ENCODE measurements at regions not wholly inside any gene's neighbourhood (a gene's known extent, or its start where the extent isn't known, plus 50 kb on each side); places are given as distances from the start of the nearest gene placed in this dataset.

DNA sequence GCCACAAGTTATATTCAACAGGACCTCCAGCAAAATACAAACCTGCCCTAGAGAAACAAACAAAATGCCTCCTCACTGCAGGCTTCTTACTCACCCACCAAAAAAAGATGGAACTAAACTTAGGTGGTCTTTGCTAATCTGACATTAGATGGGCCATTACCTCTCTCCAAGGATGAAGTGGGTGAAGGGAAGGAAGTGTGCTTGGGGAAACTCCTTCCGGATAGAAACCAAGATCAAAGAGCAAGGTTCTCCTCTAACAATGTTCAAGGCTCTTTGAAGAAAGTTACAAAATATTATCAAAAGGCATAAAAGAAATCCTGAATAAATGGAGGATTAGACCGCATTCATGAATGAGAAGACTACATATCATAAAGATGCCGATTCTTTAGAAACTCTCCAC, 187.5 kb downstream of the ADSS2 start:
- Histone ChIP-seq H3K4me1 (ENCODE audit: insufficient read depth, insufficient read length) (no peaks in the 10 kb centered on the region), H3K9ac (ENCODE audit: insufficient read length, low read depth) (no peak overlapping the region), H3K27me3 (ENCODE audit: insufficient read depth, insufficient read length) (no peaks in the 10 kb centered on the region), H3K4me3 (ENCODE audit: insufficient read length, low read depth) (no peak overlapping the region), H3K36me3 (ENCODE audit: insufficient read depth, insufficient read length, low read length) (no peaks in the 10 kb centered on the region), H3K9me3 (ENCODE audit: insufficient read depth, low read length) (no peaks in the 10 kb centered on the region)
- TF ChIP-seq ZNF274 (IDR thresholded peaks at IDR 0.05; ENCODE audit: low read depth, low read length) (no peak), YY1 (IDR thresholded peaks at IDR 0.05; ENCODE audit: insufficient read depth, insufficient read length) (no peak), SUZ12 (IDR thresholded peaks at IDR 0.05; ENCODE audit: extremely low read depth, insufficient read depth, insufficient read length) (no peak)
- DNase-seq (ENCODE audit: low read depth, low spot score) = no peak

- Histone ChIP-seq H3K36me3 (ENCODE audit: insufficient read depth, insufficient read length, low read length) (no peaks in the 10 kb centered on the region), H3K4me1 (ENCODE audit: insufficient read depth, insufficient read length) (no peaks in the 10 kb centered on the region), H3K27me3 (ENCODE audit: insufficient read depth, insufficient read length) (no peaks in the 10 kb centered on the region), H3K4me3 (ENCODE audit: insufficient read length, low read depth) (no peak overlapping the region), H3K9ac (ENCODE audit: insufficient read length, low read depth) (no peak overlapping the region), H3K9me3 (ENCODE audit: insufficient read depth, low read length) (peaks cover 5% of the 10 kb centered on the region; the same call in 1 of the 2 replicates)
- no peak for DNase-seq (ENCODE audit: low read depth, low spot score)
- TF ChIP-seq SUZ12 (IDR thresholded peaks at IDR 0.05; ENCODE audit: extremely low read depth, insufficient read depth, insufficient read length) (no peak), ZNF274 (IDR thresholded peaks at IDR 0.05; ENCODE audit: low read depth, low read length) (no peak), YY1 (IDR thresholded peaks at IDR 0.05; ENCODE audit: insufficient read depth, insufficient read length) (no peak)
Observed at GRCh38 chr1:244265507-244265906, 186.2 kb downstream of the ADSS2 start.

- TF ChIP-seq YY1 (IDR thresholded peaks at IDR 0.05; ENCODE audit: insufficient read depth, insufficient read length) = no peak
- no peak for TF ChIP-seq SUZ12 (IDR thresholded peaks at IDR 0.05; ENCODE audit: extremely low read depth, insufficient read depth, insufficient read length)
- TF ChIP-seq ZNF274 (IDR thresholded peaks at IDR 0.05; ENCODE audit: low read depth, low read length) = no peak
- DNase-seq (ENCODE audit: low read depth, low spot score) = no peak
- no peaks in the 10 kb centered on the region for H3K27me3 ChIP-seq (ENCODE audit: insufficient read depth, insufficient read length)
- peaks cover 11% of the 10 kb centered on the region; the same call in 1 of the 2 replicates for H3K9me3 ChIP-seq (ENCODE audit: insufficient read depth, low read length)
- no peaks in the 10 kb centered on the region for H3K4me1 ChIP-seq (ENCODE audit: insufficient read depth, insufficient read length)
- H3K36me3 ChIP-seq (ENCODE audit: insufficient read depth, insufficient read length, low read length) = no peaks in the 10 kb centered on the region
- H3K4me3 ChIP-seq (ENCODE audit: insufficient read length, low read depth) = no peak overlapping the region
- no peak overlapping the region for H3K9ac ChIP-seq (ENCODE audit: insufficient read length, low read depth)
Observed at GRCh38 chr1:244269169-244269568, 182.5 kb downstream of the ADSS2 start.

- H3K9me3 ChIP-seq (ENCODE audit: insufficient read depth, low read length) = peaks cover 11% of the 10 kb centered on the region; the same call in 1 of the 2 replicates
- no peak for DNase-seq (ENCODE audit: low read depth, low spot score)
- no peaks in the 10 kb centered on the region for H3K36me3 ChIP-seq (ENCODE audit: insufficient read depth, insufficient read length, low read length)
- TF ChIP-seq YY1 (IDR thresholded peaks at IDR 0.05; ENCODE audit: insufficient read depth, insufficient read length) (no peak), ZNF274 (IDR thresholded peaks at IDR 0.05; ENCODE audit: low read depth, low read length) (no peak), SUZ12 (IDR thresholded peaks at IDR 0.05; ENCODE audit: extremely low read depth, insufficient read depth, insufficient read length) (no peak)
- H3K4me3 ChIP-seq (ENCODE audit: insufficient read length, low read depth) = no peak overlapping the region
- no peaks in the 10 kb centered on the region for H3K27me3 ChIP-seq (ENCODE audit: insufficient read depth, insufficient read length)
- H3K4me1 ChIP-seq (ENCODE audit: insufficient read depth, insufficient read length) = no peaks in the 10 kb centered on the region
- no peak overlapping the region for H3K9ac ChIP-seq (ENCODE audit: insufficient read length, low read depth)
Observed at GRCh38 chr1:244271004-244271403, 180.7 kb downstream of the ADSS2 start.

- Histone ChIP-seq H3K4me1 (ENCODE audit: insufficient read depth, insufficient read length) (no peaks in the 10 kb centered on the region), H3K9ac (ENCODE audit: insufficient read length, low read depth) (no peak overlapping the region), H3K36me3 (ENCODE audit: insufficient read depth, insufficient read length, low read length) (no peaks in the 10 kb centered on the region), H3K27me3 (ENCODE audit: insufficient read depth, insufficient read length) (no peaks in the 10 kb centered on the region), H3K4me3 (ENCODE audit: insufficient read length, low read depth) (no peak overlapping the region), H3K9me3 (ENCODE audit: insufficient read depth, low read length) (peaks cover 11% of the 10 kb centered on the region; the same call in 1 of the 2 replicates)
- DNase-seq (ENCODE audit: low read depth, low spot score) = no peak
- TF ChIP-seq ZNF274 (IDR thresholded peaks at IDR 0.05; ENCODE audit: low read depth, low read length) (no peak), YY1 (IDR thresholded peaks at IDR 0.05; ENCODE audit: insufficient read depth, insufficient read length) (no peak), SUZ12 (IDR thresholded peaks at IDR 0.05; ENCODE audit: extremely low read depth, insufficient read depth, insufficient read length) (no peak)
Observed at GRCh38 chr1:244271691-244272308, 179.9 kb downstream of the ADSS2 start.

DNA sequence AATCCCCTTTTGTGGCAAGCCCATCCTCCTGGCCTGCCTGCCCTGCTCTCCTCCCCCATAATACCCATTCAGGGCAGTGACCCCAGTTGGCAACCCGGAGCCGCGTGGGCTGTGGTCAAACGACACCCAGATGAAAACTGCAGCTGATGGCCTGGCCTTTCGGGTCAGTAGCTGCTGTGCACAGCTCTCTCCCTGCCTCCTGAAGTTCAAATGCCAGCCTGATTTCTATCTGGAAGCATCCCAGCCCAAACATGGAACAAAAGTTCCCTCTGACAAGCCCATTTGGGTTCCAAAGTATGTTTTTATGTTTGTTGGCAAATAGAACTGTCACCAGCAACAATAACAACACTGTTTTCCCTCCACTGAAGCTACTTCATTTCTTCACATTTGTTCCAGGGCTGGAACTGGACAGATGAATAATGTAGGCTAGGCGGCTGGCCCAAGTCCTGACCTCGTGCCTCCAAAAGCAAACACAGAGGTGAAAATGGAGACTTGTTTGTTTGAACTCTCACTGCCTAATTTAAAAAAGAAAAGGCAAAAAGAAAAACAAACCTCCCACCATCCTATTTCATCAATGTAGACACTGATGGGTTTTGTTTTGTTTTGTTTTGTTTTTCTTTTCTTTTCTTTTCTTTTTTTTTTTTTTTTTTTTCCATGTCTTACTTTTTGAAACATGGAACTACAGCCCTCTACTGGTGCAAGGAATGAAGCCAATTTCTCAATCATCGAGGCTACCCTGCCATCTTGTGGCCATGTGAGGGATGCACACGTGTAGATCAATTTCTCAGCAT, 179.0 kb downstream of the ADSS2 start:
- Histone ChIP-seq H3K9ac (ENCODE audit: insufficient read length, low read depth) (no peak overlapping the region), H3K4me1 (ENCODE audit: insufficient read depth, insufficient read length) (no peaks in the 10 kb centered on the region), H3K36me3 (ENCODE audit: insufficient read depth, insufficient read length, low read length) (no peaks in the 10 kb centered on the region), H3K27me3 (ENCODE audit: insufficient read depth, insufficient read length) (no peaks in the 10 kb centered on the region), H3K4me3 (ENCODE audit: insufficient read length, low read depth) (no peak overlapping the region), H3K9me3 (ENCODE audit: insufficient read depth, low read length) (peaks cover 11% of the 10 kb centered on the region; the same call in 1 of the 2 replicates)
- peak; percentile 89 for DNase-seq (ENCODE audit: low read depth, low spot score)
- TF ChIP-seq SUZ12 (IDR thresholded peaks at IDR 0.05; ENCODE audit: extremely low read depth, insufficient read depth, insufficient read length) (no peak), YY1 (IDR thresholded peaks at IDR 0.05; ENCODE audit: insufficient read depth, insufficient read length) (no peak), ZNF274 (IDR thresholded peaks at IDR 0.05; ENCODE audit: low read depth, low read length) (no peak)

- no peak for DNase-seq (ENCODE audit: low read depth, low spot score)
- Histone ChIP-seq H3K4me1 (ENCODE audit: insufficient read depth, insufficient read length) (no peaks in the 10 kb centered on the region), H3K4me3 (ENCODE audit: insufficient read length, low read depth) (no peak overlapping the region), H3K27me3 (ENCODE audit: insufficient read depth, insufficient read length) (no peaks in the 10 kb centered on the region), H3K9me3 (ENCODE audit: insufficient read depth, low read length) (peaks cover 13% of the 10 kb centered on the region), H3K36me3 (ENCODE audit: insufficient read depth, insufficient read length, low read length) (no peaks in the 10 kb centered on the region), H3K9ac (ENCODE audit: insufficient read length, low read depth) (no peak overlapping the region)
- TF ChIP-seq SUZ12 (IDR thresholded peaks at IDR 0.05; ENCODE audit: extremely low read depth, insufficient read depth, insufficient read length) = no peak
- TF ChIP-seq YY1 (IDR thresholded peaks at IDR 0.05; ENCODE audit: insufficient read depth, insufficient read length) = no peak
- no peak for TF ChIP-seq ZNF274 (IDR thresholded peaks at IDR 0.05; ENCODE audit: low read depth, low read length)
Observed at GRCh38 chr1:244273262-244273844, 178.4 kb downstream of the ADSS2 start.

All from NT2/D1 (cell line).